Left colon (tissue), 2 donors: ENCODE measurements at regions not wholly inside any gene's neighbourhood (a gene's known extent, or its start where the extent isn't known, plus 50 kb on each side); places are given as distances from the start of the nearest gene placed in this dataset.

ENCODE experiments used
- ATAC-seq: fragments of 200-7000 bp; cut with Tn5 transposase; one replicate; pipeline ENCODE4 v1.9.1; 2020; ENCODE audit warnings: mild to moderate bottlenecking, moderate library complexity
- DNase-seq, 2 donors: peaks; one replicate each; pipeline ENCODE4 v3.0.0-alpha.2; 2020
- intact Hi-C, 2 donors: fragments of 100-400 bp; cut with DNase I in 1 of 2; cut with micrococcal nuclease in 1 of 2; formaldehyde crosslinking; loops; one replicate each; pipeline versions ENCODE4 v1.11.2 to v1.14.0; 2022; cut with DNase I, micrococcal nuclease
- donor health status: DM: no; HTN: no; CAD: no.
- donor health status: DM: yes; HTN: yes; CAD: no.

- DNase-seq (no peak), ATAC-seq (no peak)
- intact Hi-C loops: no loop called here
Observed at GRCh38 chr4:28350485-28350884, 1489.8 kb downstream of the STIM2 start.

GRCh38 chr4:28351102-28351501 is 1490.5 kb downstream of the STIM2 start:
- no peak for ATAC-seq
- intact Hi-C loops: no loop called here

DNA sequence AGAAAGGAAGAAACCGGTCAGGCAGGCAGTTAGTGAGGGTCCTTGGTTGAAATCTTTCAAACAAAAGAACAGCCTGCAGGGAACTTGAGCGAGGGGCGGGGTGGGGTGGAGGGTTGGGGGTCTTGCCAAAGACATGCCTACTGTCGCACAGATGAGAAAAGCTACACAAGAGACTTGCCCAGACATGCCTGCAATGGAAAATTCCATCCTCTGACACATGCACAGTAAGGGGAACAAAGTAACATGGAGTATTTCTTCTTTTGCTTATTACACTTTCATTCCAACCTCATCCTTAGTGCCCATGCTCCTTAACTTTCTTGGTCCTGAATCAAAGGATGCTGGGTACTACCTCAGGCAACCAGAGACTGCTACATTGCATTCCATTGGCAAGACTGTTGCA is 1491.2 kb downstream of the STIM2 start:
- DNase-seq (no peak), ATAC-seq (no peak)
- intact Hi-C loops: no loop called here

More at GRCh38 chr4:28351102-28351501, 1490.5 kb downstream of the STIM2 start:
- DNase-seq: no peak

- intact Hi-C loops: no loop called here
- ATAC-seq (no peak), DNase-seq (no peak)
Observed at GRCh38 chr4:28354880-28355656, 1494.4 kb downstream of the STIM2 start.

- intact Hi-C loops: no loop called here
- ATAC-seq (no peak), DNase-seq (no peak)
Observed at GRCh38 chr4:28357990-28358389, 1497.3 kb downstream of the STIM2 start.

DNA sequence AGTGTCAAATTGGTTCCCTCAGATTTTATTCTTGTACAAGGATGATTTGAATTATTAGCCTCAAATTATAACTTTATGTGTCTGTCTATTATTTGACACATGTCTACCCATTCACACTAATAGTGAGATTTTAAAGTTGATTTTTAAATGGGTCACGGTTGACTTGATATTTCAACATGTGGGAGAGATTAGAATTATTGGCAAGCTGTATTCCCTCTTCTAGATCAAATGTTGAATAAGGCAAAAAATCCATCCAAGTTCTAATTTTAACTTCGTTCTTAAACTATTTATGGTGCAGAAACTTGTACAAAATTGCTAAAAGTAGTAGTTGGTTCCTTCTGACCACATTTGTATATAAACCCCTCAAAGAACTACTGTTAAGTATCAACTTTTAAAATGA is 1498.0 kb downstream of the STIM2 start:
- intact Hi-C loops: no loop called here
- DNase-seq (no peak), ATAC-seq (no peak)

- ATAC-seq (no peak), DNase-seq (no peak)
- intact Hi-C loops: no loop called here
Observed at GRCh38 chr4:28360681-28361080, 1500.0 kb downstream of the STIM2 start.

- no peak for ATAC-seq
- no peak for DNase-seq
- intact Hi-C loops: no loop called here
Observed at GRCh38 chr4:28362169-28362568, 1501.5 kb downstream of the STIM2 start.

DNA sequence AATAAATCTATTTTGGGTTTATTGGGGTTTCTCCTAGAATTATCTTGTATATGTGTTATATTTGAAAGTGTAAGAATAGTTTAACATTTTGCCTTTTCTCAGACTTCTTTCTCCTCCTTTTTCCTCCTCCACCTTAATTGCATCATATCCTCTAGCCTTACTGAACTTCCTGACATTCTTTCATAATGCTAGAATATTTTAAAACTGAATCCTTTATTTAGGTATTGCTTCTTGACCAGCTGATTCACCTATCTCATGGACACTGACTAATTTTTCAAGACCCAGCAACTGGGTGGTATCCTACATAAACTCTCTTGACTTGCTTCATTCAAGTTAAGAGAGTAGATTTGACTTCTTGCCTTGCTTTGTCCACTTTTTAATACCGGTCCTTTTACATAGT is 1508.9 kb downstream of the STIM2 start:
- DNase-seq (no peak), ATAC-seq (no peak)
- intact Hi-C loops: no loop called here

DNA sequence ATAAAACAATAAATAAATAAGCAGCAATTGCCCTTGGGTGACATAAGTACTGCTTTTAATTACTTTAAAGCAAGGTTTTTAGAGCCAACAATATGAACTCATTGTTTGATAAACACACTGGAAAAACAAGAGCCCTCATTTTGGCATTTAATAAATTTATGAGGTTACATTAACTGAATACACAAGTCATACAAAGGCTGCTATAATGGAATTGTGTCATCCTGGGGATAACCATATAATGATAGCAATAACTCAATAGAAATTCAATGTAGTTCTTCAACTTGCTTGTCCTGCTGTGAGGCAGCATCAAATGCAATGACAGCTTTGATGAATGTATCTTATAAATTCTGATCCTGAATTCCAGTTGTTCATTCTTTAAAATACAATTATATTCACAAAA is 1512.5 kb downstream of the STIM2 start:
- ATAC-seq (no peak), DNase-seq (no peak)
- intact Hi-C loops: no loop called here

- intact Hi-C loops: no loop called here
- DNase-seq: no peak
- ATAC-seq: no peak
Observed at GRCh38 chr4:28373601-28374000, 1513.0 kb downstream of the STIM2 start.

GRCh38 chr4:28378109-28378830 is 1517.6 kb downstream of the STIM2 start:
- ATAC-seq: no peak
- intact Hi-C loops: no loop called here
- DNase-seq: no peak

DNA sequence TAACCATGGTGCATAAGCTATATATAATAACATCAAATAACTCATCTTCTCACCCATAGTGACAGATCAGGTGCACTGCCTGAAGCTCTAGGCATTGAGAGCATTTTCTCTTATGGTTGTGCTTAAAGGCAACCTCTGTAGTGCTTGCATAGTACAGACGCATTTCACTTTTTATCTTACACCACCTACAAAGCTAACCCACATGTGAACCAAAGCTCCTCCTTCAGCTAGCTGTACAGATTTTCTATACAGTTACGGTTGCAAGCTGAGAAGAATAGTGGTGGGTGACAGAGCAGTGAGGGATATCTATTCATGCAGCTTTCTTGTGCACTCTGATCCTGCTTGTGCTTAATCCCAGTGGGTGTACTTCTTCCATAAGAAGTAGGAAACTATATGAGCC is 1525.2 kb downstream of the STIM2 start:
- no peak for ATAC-seq
- intact Hi-C loops: no loop called here

GRCh38 chr4:28386776-28387175 is 1526.1 kb downstream of the STIM2 start:
- ATAC-seq (no peak), DNase-seq (no peak)
- intact Hi-C loops: no loop called here

More for the DNA sequence above, 1525.2 kb downstream of the STIM2 start:
- no peak for DNase-seq

DNA sequence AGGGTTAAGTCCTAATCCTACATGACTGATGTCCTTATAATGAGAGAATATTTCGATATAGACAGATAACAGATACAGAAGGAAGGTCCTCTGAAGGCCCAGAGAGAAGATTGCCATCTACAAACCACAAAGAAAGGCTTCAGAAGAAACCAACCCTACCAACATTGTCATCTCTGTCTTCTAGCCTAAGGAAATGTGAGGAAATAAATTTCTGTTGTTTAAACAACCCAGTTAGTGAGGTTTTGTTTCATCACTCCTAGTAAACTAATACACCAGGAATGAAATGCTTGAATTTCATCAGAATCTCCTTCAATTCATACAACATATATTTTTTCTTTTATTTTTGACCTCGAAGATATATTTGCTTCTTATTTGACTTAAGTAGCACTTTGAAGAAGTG is 1527.8 kb downstream of the STIM2 start:
- DNase-seq (no peak), ATAC-seq (no peak)
- intact Hi-C loops: no loop called here

DNA sequence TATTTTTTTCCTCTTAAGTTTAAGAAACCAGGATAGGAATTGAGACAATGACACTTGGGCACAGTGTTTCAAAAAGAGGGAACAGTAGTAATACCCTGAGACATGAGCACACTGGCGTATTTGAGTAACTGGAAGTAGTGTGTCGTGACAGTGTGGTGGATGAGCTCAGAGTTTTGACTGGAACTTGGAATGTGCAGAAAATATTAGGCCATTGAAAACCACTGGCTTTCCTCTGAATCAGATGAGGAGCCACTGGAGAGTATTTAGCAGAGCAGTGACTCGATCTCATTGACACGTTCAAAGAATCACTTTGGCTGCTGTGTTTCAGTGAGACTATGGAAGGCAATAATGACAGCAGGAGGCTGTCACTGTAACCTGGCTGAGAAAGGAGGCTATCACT is 1531.2 kb downstream of the STIM2 start:
- intact Hi-C loops: no loop called here
- DNase-seq (no peak), ATAC-seq (no peak)

DNA sequence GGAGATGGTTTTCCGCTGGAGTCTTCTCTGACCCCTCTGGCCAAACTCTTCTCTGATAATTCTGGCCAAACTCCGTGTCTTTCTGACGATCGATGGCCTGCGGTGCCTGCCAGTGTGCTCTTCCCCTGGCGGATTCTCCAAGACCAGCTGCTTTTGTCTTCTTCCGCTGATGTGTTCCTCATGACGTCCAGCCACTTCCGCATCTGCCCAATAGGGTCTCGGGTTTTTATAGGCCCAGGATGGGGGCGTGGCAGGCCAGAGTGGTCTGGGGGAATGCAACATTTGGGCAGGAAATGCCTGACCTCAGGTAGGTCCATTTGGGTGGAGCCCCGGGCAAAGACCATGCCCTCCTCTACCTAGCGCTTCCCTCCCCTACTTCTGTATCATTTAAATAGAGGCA is 1542.1 kb downstream of the STIM2 start:
- intact Hi-C loops: no loop called here
- DNase-seq (no peak), ATAC-seq (no peak)

DNA sequence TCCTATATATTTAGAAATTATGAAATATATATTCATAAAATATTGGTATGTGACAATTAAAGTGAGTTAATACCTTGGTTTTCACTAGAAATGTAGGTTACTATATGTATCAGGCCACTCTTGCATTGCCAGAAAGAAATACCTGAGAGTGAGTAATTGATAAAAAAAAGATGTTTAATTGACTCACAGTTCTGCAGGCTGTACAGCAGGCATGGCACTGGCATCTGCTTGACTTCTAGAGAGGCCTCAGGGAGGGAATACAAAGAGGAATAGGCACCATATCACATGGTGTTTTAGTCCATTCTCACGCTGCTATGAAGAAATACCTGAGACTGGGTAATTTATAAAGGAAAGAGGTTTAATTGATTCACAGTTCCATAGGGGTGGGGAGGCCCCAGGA is 1560.6 kb downstream of the STIM2 start:
- DNase-seq (no peak), ATAC-seq (no peak)
- intact Hi-C loops: no loop called here

- intact Hi-C loops: no loop called here
- ATAC-seq (no peak), DNase-seq (no peak)
Observed at GRCh38 chr4:28426251-28426650, 1565.6 kb downstream of the STIM2 start.

- intact Hi-C loops: no loop called here
- no peak for DNase-seq
- no peak for ATAC-seq
Observed at GRCh38 chr4:28427306-28428085, 1566.9 kb downstream of the STIM2 start.
